Subcutaneous abdominal adipose tissue (tissue), 5 donors: ENCODE measurements at regions not wholly inside any gene's neighbourhood (a gene's known extent, or its start where the extent isn't known, plus 50 kb on each side); places are given as distances from the start of the nearest gene placed in this dataset.

Source experiments
- H3K27ac ChIP-seq: one replicate; pipeline ENCODE4 v1.7.0; 2013; ENCODE audit warnings: low read depth, mild to moderate bottlenecking, inconsistent platforms, low read length, moderate library complexity
- H3K27me3 ChIP-seq, 5 donors: one replicate each; pipeline ENCODE4 v1.7.0; 2013; ENCODE audit warnings: low read length in 5 of 5, inconsistent platforms in 1 of 5; ENCODE audit not compliant: control insufficient read depth in 5 of 5, insufficient read depth in 4 of 5
- H3K36me3 ChIP-seq, 5 donors: one replicate each; pipeline ENCODE4 v1.7.0; 2013; ENCODE audit warnings: low read length in 5 of 5; ENCODE audit not compliant: control insufficient read depth in 5 of 5, insufficient read depth in 5 of 5
- H3K4me1 ChIP-seq, 5 donors: one replicate each; pipeline ENCODE4 v1.7.0; 2013; ENCODE audit warnings: low read length in 5 of 5, mild to moderate bottlenecking in 3 of 5, moderate library complexity in 1 of 5; ENCODE audit not compliant: control insufficient read depth in 5 of 5, insufficient read depth in 5 of 5
- H3K4me3 ChIP-seq, 5 donors: one replicate each; pipeline ENCODE4 v1.7.0; 2013; ENCODE audit warnings: low read length in 5 of 5, low read depth in 1 of 5
- H3K9ac ChIP-seq, 5 donors: one replicate each; pipeline ENCODE4 v1.7.0; 2013; ENCODE audit warnings: low read length in 5 of 5, mild to moderate bottlenecking in 4 of 5, moderate library complexity in 3 of 5
- H3K9me3 ChIP-seq, 5 donors: one replicate each; pipeline ENCODE4 v1.7.0; 2013; ENCODE audit warnings: low read length in 5 of 5; ENCODE audit not compliant: control insufficient read depth in 5 of 5
- donor health status: healthy.
- donor health status: healthy.
- donor health status: healthy.
- donor health status: healthy.
- donor health status: healthy.

- Histone ChIP-seq H3K4me1 (peaks cover 3 to 60% (median 51%) of the 10 kb centered on the region in 5 donors), H3K4me3 (no peak overlapping the region), H3K9me3 (no peaks in the 10 kb centered on the region), H3K27ac (peak overlapping the region; percentile 67), H3K9ac (no peak overlapping the region), H3K27me3 (no peaks in the 10 kb centered on the region), H3K36me3 (no peaks in the 10 kb centered on the region)
Measured at GRCh38 chr3:16058521-16058920, 116.0 kb upstream of the GALNT15 start.

- H3K4me3 ChIP-seq, result no peak overlapping the region
- no peak overlapping the region for H3K9ac ChIP-seq
- H3K27me3 ChIP-seq, result no peaks in the 10 kb centered on the region
- H3K36me3 ChIP-seq, result no peaks in the 10 kb centered on the region
- peaks cover 2 to 54% (median 47%) of the 10 kb centered on the region in 5 donors for H3K4me1 ChIP-seq
- no peaks in the 10 kb centered on the region for H3K9me3 ChIP-seq
- H3K27ac ChIP-seq, result peak overlapping the region; percentile 67
Measured at GRCh38 chr3:16059081-16059537, 115.4 kb upstream of the GALNT15 start.

GRCh38 chr3:16059711-16060357 is 114.6 kb upstream of the GALNT15 start:
- Histone ChIP-seq H3K4me1 (peaks cover 2 to 54% (median 47%) of the 10 kb centered on the region in 5 donors), H3K36me3 (no peaks in the 10 kb centered on the region), H3K4me3 (no peak overlapping the region), H3K27me3 (no peaks in the 10 kb centered on the region), H3K27ac (peak overlapping the region; percentile 67), H3K9ac (no peak overlapping the region), H3K9me3 (no peaks in the 10 kb centered on the region)

- Histone ChIP-seq H3K27ac (peak overlapping the region; percentile 67), H3K36me3 (no peaks in the 10 kb centered on the region), H3K9ac (no peak overlapping the region), H3K27me3 (no peaks in the 10 kb centered on the region), H3K4me3 (peak overlapping the region in 1 of 5 donors; percentile 4), H3K4me1 (peaks cover 0 to 54% (median 45%) of the 10 kb centered on the region in 5 donors), H3K9me3 (no peaks in the 10 kb centered on the region)
Measured at GRCh38 chr3:16060358-16060852, 114.1 kb upstream of the GALNT15 start.

GRCh38 chr3:16060945-16061344 is 113.5 kb upstream of the GALNT15 start:
- H3K9me3 ChIP-seq, result no peaks in the 10 kb centered on the region
- no peak overlapping the region for H3K4me3 ChIP-seq
- H3K27ac ChIP-seq, result peak overlapping the region; percentile 67
- peak overlapping the region in 1 of 5 donors; percentile 42 for H3K9ac ChIP-seq
- H3K36me3 ChIP-seq, result no peaks in the 10 kb centered on the region
- H3K27me3 ChIP-seq, result no peaks in the 10 kb centered on the region
- peaks cover 0 to 48% (median 40%) of the 10 kb centered on the region in 5 donors for H3K4me1 ChIP-seq

- no peaks in the 10 kb centered on the region for H3K27me3 ChIP-seq
- H3K4me1 ChIP-seq, result peaks cover 0 to 44% (median 35%) of the 10 kb centered on the region in 5 donors
- no peak overlapping the region for H3K4me3 ChIP-seq
- no peaks in the 10 kb centered on the region for H3K9me3 ChIP-seq
- H3K36me3 ChIP-seq, result no peaks in the 10 kb centered on the region
- no peak overlapping the region for H3K9ac ChIP-seq
- H3K27ac ChIP-seq, result peak overlapping the region; percentile 67
Measured at GRCh38 chr3:16061491-16061890, 113.0 kb upstream of the GALNT15 start.

GRCh38 chr3:16063603-16064002 is 110.9 kb upstream of the GALNT15 start:
- H3K9me3 ChIP-seq, result no peaks in the 10 kb centered on the region
- no peaks in the 10 kb centered on the region for H3K27me3 ChIP-seq
- H3K4me1 ChIP-seq, result peaks cover 0 to 42% (median 35%) of the 10 kb centered on the region in 5 donors
- H3K27ac ChIP-seq, result no peak overlapping the region
- H3K36me3 ChIP-seq, result no peaks in the 10 kb centered on the region
- no peak overlapping the region for H3K4me3 ChIP-seq
- no peak overlapping the region for H3K9ac ChIP-seq

- Histone ChIP-seq H3K9ac (no peak overlapping the region), H3K27ac (peak overlapping the region; percentile 19), H3K36me3 (no peaks in the 10 kb centered on the region), H3K4me3 (no peak overlapping the region), H3K27me3 (no peaks in the 10 kb centered on the region), H3K4me1 (peaks cover 0 to 35% (median 25%) of the 10 kb centered on the region in 5 donors), H3K9me3 (no peaks in the 10 kb centered on the region)
Measured at GRCh38 chr3:16064642-16065414, 109.7 kb upstream of the GALNT15 start.

- Histone ChIP-seq H3K4me3 (no peak overlapping the region), H3K27ac (no peak overlapping the region), H3K4me1 (peaks cover 0 to 21% (median 11%) of the 10 kb centered on the region in 5 donors), H3K36me3 (no peaks in the 10 kb centered on the region), H3K27me3 (no peaks in the 10 kb centered on the region), H3K9me3 (no peaks in the 10 kb centered on the region), H3K9ac (no peak overlapping the region)
Measured at GRCh38 chr3:16066545-16066944, 107.9 kb upstream of the GALNT15 start.

- Histone ChIP-seq H3K9me3 (no peaks in the 10 kb centered on the region), H3K4me1 (peaks cover 0 to 21% (median 11%) of the 10 kb centered on the region in 5 donors), H3K4me3 (no peak overlapping the region), H3K27me3 (no peaks in the 10 kb centered on the region), H3K27ac (no peak overlapping the region), H3K9ac (no peak overlapping the region), H3K36me3 (no peaks in the 10 kb centered on the region)
Measured at GRCh38 chr3:16066975-16067374, 107.5 kb upstream of the GALNT15 start.
